KMS-11 (cell line): ENCODE measurements at regions not wholly inside any gene's neighbourhood (a gene's known extent, or its start where the extent isn't known, plus 50 kb on each side); places are given as distances from the start of the nearest gene placed in this dataset.

ENCODE experiments used
- H2AFZ ChIP-seq: fragments of 200-600 bp; sonication (generic); 2 replicates; pipeline ENCODE4 v1.6.1; 2016; ENCODE audit warnings: antibody characterized with exemption, mixed run types, low read depth
- H3K27ac ChIP-seq: fragments of 200-600 bp; sonication (generic); 2 replicates; pipeline ENCODE4 v1.6.1; 2016; ENCODE audit warnings: mild to moderate bottlenecking, mixed run types
- H3K27me3 ChIP-seq: fragments of 200-600 bp; sonication (generic); 2 replicates; pipeline ENCODE4 v1.6.1; 2017; ENCODE audit warnings: mild to moderate bottlenecking, low read depth, mixed run types, moderate library complexity; ENCODE audit not compliant: insufficient read depth
- H3K36me3 ChIP-seq: fragments of 200-600 bp; sonication (generic); 2 replicates; pipeline ENCODE4 v1.6.1; 2017; ENCODE audit warnings: mild to moderate bottlenecking, mixed run types; ENCODE audit not compliant: insufficient read depth
- H3K4me1 ChIP-seq: fragments of 200-600 bp; sonication (generic); 2 replicates; pipeline ENCODE4 v1.6.1; 2016; ENCODE audit warnings: mild to moderate bottlenecking, low read depth, mixed run types; ENCODE audit not compliant: poor library complexity, severe bottlenecking
- H3K4me2 ChIP-seq: fragments of 200-600 bp; sonication (generic); 2 replicates; pipeline ENCODE4 v1.7.0; 2016; ENCODE audit warnings: mild to moderate bottlenecking, mixed run types
- H3K4me3 ChIP-seq: fragments of 200-600 bp; sonication (generic); IDR thresholded peaks from 2 replicates; pipeline ENCODE4 v1.6.1; 2017; ENCODE audit warnings: low read depth, low read length, mixed read lengths; ENCODE audit not compliant: insufficient read depth
- H3K79me2 ChIP-seq: fragments of 200-600 bp; sonication (generic); 2 replicates; pipeline ENCODE4 v1.6.1; 2016; ENCODE audit warnings: low read depth, mixed run types; ENCODE audit not compliant: insufficient read depth
- H3K9ac ChIP-seq: fragments of 200-600 bp; sonication (generic); 2 replicates; pipeline ENCODE4 v1.6.1; 2016; ENCODE audit warnings: mild to moderate bottlenecking, mixed run types
- H4K20me1 ChIP-seq: fragments of 200-600 bp; sonication (generic); 2 replicates; pipeline ENCODE4 v1.6.1; 2016; ENCODE audit warnings: mild to moderate bottlenecking, mixed run types; ENCODE audit not compliant: insufficient read depth
- TF ChIP-seq, protein P1 (sequence below): fragments of 200-600 bp; sonication (generic); conservative IDR thresholded peaks from 2 replicates; pipeline ENCODE4 v1.6.1; 2017; ENCODE audit warnings: low read depth, mild to moderate bottlenecking, antibody characterized with exemption, low read length, moderate library complexity, mixed read lengths

DNA sequence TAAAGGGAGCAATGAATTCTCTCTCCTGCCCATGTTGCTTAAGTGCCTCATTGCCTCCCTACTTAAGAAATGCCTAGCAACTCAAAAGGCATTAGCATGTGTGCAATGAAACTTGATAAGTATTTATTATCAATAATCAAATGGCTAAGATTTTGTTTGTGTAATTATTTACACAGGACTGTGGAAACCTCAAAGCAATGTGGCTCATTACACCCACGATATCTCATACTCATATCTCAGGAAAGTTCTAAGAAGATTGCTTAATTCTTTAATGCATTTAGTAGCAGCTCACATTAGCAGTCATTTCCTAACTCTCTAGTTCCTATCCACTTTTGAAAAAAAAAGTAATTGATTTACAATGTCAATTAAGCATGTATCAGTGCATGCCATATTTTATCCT is 253.3 kb downstream of the DUSP10 start:
- H3K4me2 ChIP-seq: no peak overlapping the region
- no peaks in the 10 kb centered on the region for H3K36me3 ChIP-seq
- H3K27me3 ChIP-seq: no peaks in the 10 kb centered on the region
- no peak overlapping the region for H3K27ac ChIP-seq
- H4K20me1 ChIP-seq: no peaks in the 10 kb centered on the region
- H3K4me3 ChIP-seq: no peak overlapping the region
- H3K4me1 ChIP-seq: no peaks in the 10 kb centered on the region
- H3K9ac ChIP-seq: no peak overlapping the region
- H2AFZ ChIP-seq: no peak overlapping the region
- no peaks in the 10 kb centered on the region for H3K79me2 ChIP-seq
- TF ChIP-seq, protein P1, sequence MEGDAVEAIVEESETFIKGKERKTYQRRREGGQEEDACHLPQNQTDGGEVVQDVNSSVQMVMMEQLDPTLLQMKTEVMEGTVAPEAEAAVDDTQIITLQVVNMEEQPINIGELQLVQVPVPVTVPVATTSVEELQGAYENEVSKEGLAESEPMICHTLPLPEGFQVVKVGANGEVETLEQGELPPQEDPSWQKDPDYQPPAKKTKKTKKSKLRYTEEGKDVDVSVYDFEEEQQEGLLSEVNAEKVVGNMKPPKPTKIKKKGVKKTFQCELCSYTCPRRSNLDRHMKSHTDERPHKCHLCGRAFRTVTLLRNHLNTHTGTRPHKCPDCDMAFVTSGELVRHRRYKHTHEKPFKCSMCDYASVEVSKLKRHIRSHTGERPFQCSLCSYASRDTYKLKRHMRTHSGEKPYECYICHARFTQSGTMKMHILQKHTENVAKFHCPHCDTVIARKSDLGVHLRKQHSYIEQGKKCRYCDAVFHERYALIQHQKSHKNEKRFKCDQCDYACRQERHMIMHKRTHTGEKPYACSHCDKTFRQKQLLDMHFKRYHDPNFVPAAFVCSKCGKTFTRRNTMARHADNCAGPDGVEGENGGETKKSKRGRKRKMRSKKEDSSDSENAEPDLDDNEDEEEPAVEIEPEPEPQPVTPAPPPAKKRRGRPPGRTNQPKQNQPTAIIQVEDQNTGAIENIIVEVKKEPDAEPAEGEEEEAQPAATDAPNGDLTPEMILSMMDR: no peak

- Histone ChIP-seq H3K9ac (no peak overlapping the region), H3K4me1 (no peaks in the 10 kb centered on the region), H4K20me1 (no peaks in the 10 kb centered on the region), H3K4me3 (no peak overlapping the region), H3K27me3 (no peaks in the 10 kb centered on the region), H3K79me2 (no peaks in the 10 kb centered on the region), H2AFZ (no peak overlapping the region), H3K27ac (no peak overlapping the region), H3K36me3 (no peaks in the 10 kb centered on the region), H3K4me2 (no peak overlapping the region)
- TF ChIP-seq, protein P1: no peak
These were observed 247.2 kb downstream of the DUSP10 start for GRCh38 chr1:221494670-221495069.

- Histone ChIP-seq H3K4me2 (no peak overlapping the region), H3K4me3 (no peak overlapping the region), H4K20me1 (no peaks in the 10 kb centered on the region), H3K36me3 (no peaks in the 10 kb centered on the region), H2AFZ (no peak overlapping the region), H3K27ac (no peak overlapping the region), H3K27me3 (no peaks in the 10 kb centered on the region), H3K79me2 (no peaks in the 10 kb centered on the region), H3K4me1 (no peaks in the 10 kb centered on the region), H3K9ac (no peak overlapping the region)
- TF ChIP-seq, protein P1: no peak
These were observed 244.8 kb downstream of the DUSP10 start for GRCh38 chr1:221497046-221497445.

DNA sequence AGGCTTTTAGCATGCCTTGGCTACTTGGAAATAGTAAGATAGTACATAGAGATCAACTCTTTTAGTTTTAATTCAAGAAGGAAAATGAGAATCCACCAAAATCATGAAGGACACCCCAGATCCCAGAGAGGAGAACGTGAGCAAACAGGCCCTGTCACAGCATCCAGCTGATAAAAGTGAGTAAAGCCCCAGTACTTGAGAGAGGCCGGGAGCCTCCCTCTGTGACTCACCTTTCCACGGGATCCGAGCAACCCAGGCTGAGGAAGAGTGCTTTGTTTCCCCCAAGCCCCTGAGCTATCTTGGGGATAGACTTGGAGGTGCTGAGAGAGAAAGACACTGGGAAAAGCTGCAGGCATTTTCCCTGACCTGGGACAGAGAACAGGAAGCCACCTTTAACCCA is 238.6 kb downstream of the DUSP10 start:
- no peak overlapping the region for H3K9ac ChIP-seq
- TF ChIP-seq, protein P1: no peak
- H3K27me3 ChIP-seq: no peaks in the 10 kb centered on the region
- H2AFZ ChIP-seq: no peak overlapping the region
- no peaks in the 10 kb centered on the region for H3K79me2 ChIP-seq
- H3K4me3 ChIP-seq: no peak overlapping the region
- H4K20me1 ChIP-seq: no peaks in the 10 kb centered on the region
- no peak overlapping the region for H3K4me2 ChIP-seq
- H3K36me3 ChIP-seq: no peaks in the 10 kb centered on the region
- H3K4me1 ChIP-seq: no peaks in the 10 kb centered on the region
- no peak overlapping the region for H3K27ac ChIP-seq
